Loucy (cell line): ENCODE measurements at regions not wholly inside any gene's neighbourhood (a gene's known extent, or its start where the extent isn't known, plus 50 kb on each side); places are given as distances from the start of the nearest gene placed in this dataset.
A peak's percentile ranks its signal among the peaks of the same experiment; 100 is the strongest.

Experiments
- H2AFZ ChIP-seq: fragments of 200-600 bp; sonication (generic); 2 replicates; pipeline ENCODE4 v1.6.0; 2016; ENCODE audit warnings: antibody characterized with exemption, mild to moderate bottlenecking, low read length, moderate library complexity
- H3F3A ChIP-seq: fragments of 200-600 bp; 2 replicates; pipeline ENCODE4 v1.6.0; 2016; ENCODE audit warnings: antibody characterized with exemption, low read depth, mild to moderate bottlenecking
- H3K27me3 ChIP-seq: fragments of 200-600 bp; sonication (generic); 2 replicates; pipeline ENCODE4 v1.6.1; 2014; ENCODE audit warnings: low read length, mild to moderate bottlenecking; ENCODE audit not compliant: insufficient read depth, poor library complexity, severe bottlenecking
- H3K36me3 ChIP-seq: fragments of 200-600 bp; sonication (generic); 2 replicates; pipeline ENCODE4 v1.6.1; 2016; ENCODE audit warnings: low read length; ENCODE audit not compliant: insufficient read depth
- H3K4me1 ChIP-seq: fragments of 200-600 bp; sonication (generic); 2 replicates; pipeline ENCODE4 v1.5.1; 2014; ENCODE audit warnings: low read length, mild to moderate bottlenecking; ENCODE audit not compliant: insufficient read depth, poor library complexity, severe bottlenecking
- H3K4me2 ChIP-seq: fragments of 200-600 bp; sonication (generic); 2 replicates; pipeline ENCODE4 v1.6.0; 2014; ENCODE audit warnings: antibody characterized with exemption, low read length, low read depth, mild to moderate bottlenecking; ENCODE audit not compliant: poor library complexity, severe bottlenecking
- H3K4me3 ChIP-seq: fragments of 200-600 bp; sonication (generic); 2 replicates; pipeline ENCODE4 v1.5.1; 2014; ENCODE audit warnings: low read length, mild to moderate bottlenecking, mixed read lengths; ENCODE audit not compliant: poor library complexity, severe bottlenecking
- H3K79me2 ChIP-seq: fragments of 200-600 bp; sonication (generic); 2 replicates; pipeline ENCODE4 v1.6.1; 2014; ENCODE audit warnings: low read length; ENCODE audit not compliant: insufficient read depth
- H3K9ac ChIP-seq: fragments of 200-600 bp; sonication (generic); 2 replicates; pipeline ENCODE4 v1.6.0; 2014; ENCODE audit warnings: mild to moderate bottlenecking, low read depth, low read length, moderate library complexity; ENCODE audit not compliant: poor library complexity, severe bottlenecking
- H3K9me2 ChIP-seq: fragments of 200-600 bp; sonication (generic); replicated peaks from 2 replicates; pipeline ENCODE4 v1.6.1; 2016; ENCODE audit warnings: low read depth, low read length, mixed read lengths
- H3K9me3 ChIP-seq: fragments of 200-600 bp; sonication (generic); 2 replicates; pipeline ENCODE4 v1.6.1; 2014; ENCODE audit warnings: mild to moderate bottlenecking, antibody characterized with exemption, low read length, low read depth; ENCODE audit not compliant: insufficient read depth
- H4K20me1 ChIP-seq: fragments of 200-600 bp; sonication (generic); 2 replicates; pipeline ENCODE4 v1.6.0; 2014; ENCODE audit warnings: antibody characterized with exemption, low read length, mild to moderate bottlenecking; ENCODE audit not compliant: insufficient read depth, poor library complexity, severe bottlenecking
- CTCF ChIP-seq: fragments of 200-600 bp; sonication (generic); conservative IDR thresholded peaks from 2 replicates; pipeline ENCODE4 v1.5.1; 2014; ENCODE audit warnings: mild to moderate bottlenecking, antibody characterized with exemption, low read length
- EZH2phosphoT487 ChIP-seq: fragments of 200-600 bp; IDR thresholded peaks from 2 replicates; pipeline ENCODE4 v1.6.1; 2018; ENCODE audit warnings: antibody characterized with exemption, mild to moderate bottlenecking, moderate library complexity, borderline replicate concordance

- H3K4me3 ChIP-seq, result no peak overlapping the region
- no peaks in the 10 kb centered on the region for H3K9me3 ChIP-seq
- H3K4me1 ChIP-seq, result no peaks in the 10 kb centered on the region
- TF ChIP-seq CTCF, result no peak
- TF ChIP-seq EZH2phosphoT487, result no peak
- H3K27me3 ChIP-seq, result no peaks in the 10 kb centered on the region
- H3K79me2 ChIP-seq, result no peaks in the 10 kb centered on the region
- no peaks in the 10 kb centered on the region for H3F3A ChIP-seq
- no peak overlapping the region for H3K9ac ChIP-seq
- no peak overlapping the region for H3K4me2 ChIP-seq
- no peaks in the 10 kb centered on the region for H3K36me3 ChIP-seq
- H4K20me1 ChIP-seq, result no peaks in the 10 kb centered on the region
- H3K9me2 ChIP-seq, result no peaks in the 10 kb centered on the region
- H2AFZ ChIP-seq, result no peak overlapping the region
Measured at GRCh38 chr13:81492449-81492848, 1151.5 kb upstream of the SPRY2 start.

GRCh38 chr13:81488021-81488420 is 1147.1 kb upstream of the SPRY2 start:
- no peak overlapping the region for H3K4me2 ChIP-seq
- H3K9me2 ChIP-seq, result no peaks in the 10 kb centered on the region
- H4K20me1 ChIP-seq, result no peaks in the 10 kb centered on the region
- H3K9ac ChIP-seq, result no peak overlapping the region
- no peaks in the 10 kb centered on the region for H3K9me3 ChIP-seq
- no peaks in the 10 kb centered on the region for H3K4me1 ChIP-seq
- H3K4me3 ChIP-seq, result no peak overlapping the region
- H3K79me2 ChIP-seq, result no peaks in the 10 kb centered on the region
- H3F3A ChIP-seq, result no peaks in the 10 kb centered on the region
- H2AFZ ChIP-seq, result no peak overlapping the region
- no peaks in the 10 kb centered on the region for H3K27me3 ChIP-seq
- TF ChIP-seq EZH2phosphoT487, result no peak
- TF ChIP-seq CTCF, result no peak
- H3K36me3 ChIP-seq, result no peaks in the 10 kb centered on the region

GRCh38 chr13:81487151-81487550 is 1146.2 kb upstream of the SPRY2 start:
- no peak overlapping the region for H3K4me2 ChIP-seq
- H3K4me1 ChIP-seq, result no peaks in the 10 kb centered on the region
- H3K9ac ChIP-seq, result no peak overlapping the region
- H3K9me3 ChIP-seq, result no peaks in the 10 kb centered on the region
- H2AFZ ChIP-seq, result no peak overlapping the region
- TF ChIP-seq CTCF, result peak; percentile 73
- TF ChIP-seq EZH2phosphoT487, result no peak
- no peaks in the 10 kb centered on the region for H3F3A ChIP-seq
- H3K9me2 ChIP-seq, result no peaks in the 10 kb centered on the region
- H3K36me3 ChIP-seq, result no peaks in the 10 kb centered on the region
- no peaks in the 10 kb centered on the region for H4K20me1 ChIP-seq
- H3K4me3 ChIP-seq, result no peak overlapping the region
- no peaks in the 10 kb centered on the region for H3K79me2 ChIP-seq
- H3K27me3 ChIP-seq, result no peaks in the 10 kb centered on the region
